ENCODE measurements at regions not wholly inside any gene's neighbourhood (a gene's known extent, or its start where the extent isn't known, plus 50 kb on each side); places are given as distances from the start of the nearest gene placed in this dataset.

DNA sequence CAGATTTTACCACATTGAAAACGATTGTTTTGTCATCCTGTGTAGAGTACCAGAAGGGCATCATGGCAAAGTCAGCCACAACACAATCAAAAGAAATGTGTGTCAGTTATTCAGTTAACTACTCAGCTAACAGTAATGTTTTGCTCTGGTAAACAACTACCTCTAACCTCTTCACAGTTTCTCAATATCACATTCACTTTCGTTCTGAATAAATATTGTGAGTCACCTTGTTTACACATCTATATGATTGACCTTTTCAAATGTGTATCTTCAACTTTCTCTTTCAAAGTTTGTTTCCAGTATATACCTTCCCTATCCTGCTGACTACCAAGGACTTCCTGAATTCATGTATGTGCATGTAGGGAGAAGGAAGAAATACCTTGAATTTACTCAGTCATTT, 216.6 kb upstream of the UFL1 start:
- TF ChIP-seq CTCF (IDR thresholded peaks at IDR 0.05; ENCODE audit: poor library complexity, severe bottlenecking): no peak
- TF ChIP-seq SMC3 (conservative IDR thresholded peaks at IDR 0.05; ENCODE audit: poor library complexity): no peak

All from neural cell (in vitro differentiated cells).